Endothelial cell of umbilical vein (primary cell): ENCODE measurements at regions not wholly inside any gene's neighbourhood (a gene's known extent, or its start where the extent isn't known, plus 50 kb on each side); places are given as distances from the start of the nearest gene placed in this dataset.

Experiments used
- EZH2 ChIP-seq: IDR thresholded peaks from 2 replicates; pipeline ENCODE4 v1.6.1; 2012; ENCODE audit warnings: borderline replicate concordance, low read depth, mild to moderate bottlenecking, moderate library complexity, low read length, inconsistent platforms; ENCODE audit not compliant: severe bottlenecking
- POLR2AphosphoS5 ChIP-seq: IDR thresholded peaks from 2 replicates; pipeline ENCODE4 v1.6.1; 2012; ENCODE audit warnings: low read depth, mild to moderate bottlenecking, control low read depth, low read length, moderate library complexity; ENCODE audit not compliant: insufficient read depth
- TF ChIP-seq, protein P1 (sequence below), 2 donors: IDR thresholded peaks; 1 replicate in 1 of 2; 2 replicates in 1 of 2; pipeline ENCODE4 v1.5.1; 2011; ENCODE audit warnings: low read length in 2 of 2, mild to moderate bottlenecking in 2 of 2, moderate library complexity in 2 of 2, control low read depth in 1 of 2, inconsistent platforms in 1 of 2, low read depth in 1 of 2; ENCODE audit not compliant: insufficient read depth in 1 of 2; ENCODE audit errors: extremely low read depth in 1 of 2

DNA sequence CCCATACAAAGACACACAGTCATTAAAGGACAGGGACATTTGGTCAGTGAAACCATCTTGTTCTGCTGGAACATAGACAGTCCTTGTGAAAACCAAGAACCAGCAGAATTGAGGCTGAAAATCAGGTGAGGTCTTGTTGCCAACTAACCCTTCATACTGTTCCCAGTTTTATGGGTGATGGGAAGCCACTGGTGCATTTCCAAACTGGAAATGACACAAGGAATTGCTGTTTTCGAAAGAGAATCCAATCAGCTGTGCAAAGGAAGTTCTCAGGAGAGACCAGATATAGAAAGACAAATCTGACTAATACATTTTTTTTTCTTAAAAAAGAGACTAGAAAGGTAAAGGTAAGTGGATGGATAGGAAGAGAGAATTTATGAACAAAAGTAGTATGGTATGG is 948.2 kb downstream of the TSN start:
- TF ChIP-seq, protein P1, sequence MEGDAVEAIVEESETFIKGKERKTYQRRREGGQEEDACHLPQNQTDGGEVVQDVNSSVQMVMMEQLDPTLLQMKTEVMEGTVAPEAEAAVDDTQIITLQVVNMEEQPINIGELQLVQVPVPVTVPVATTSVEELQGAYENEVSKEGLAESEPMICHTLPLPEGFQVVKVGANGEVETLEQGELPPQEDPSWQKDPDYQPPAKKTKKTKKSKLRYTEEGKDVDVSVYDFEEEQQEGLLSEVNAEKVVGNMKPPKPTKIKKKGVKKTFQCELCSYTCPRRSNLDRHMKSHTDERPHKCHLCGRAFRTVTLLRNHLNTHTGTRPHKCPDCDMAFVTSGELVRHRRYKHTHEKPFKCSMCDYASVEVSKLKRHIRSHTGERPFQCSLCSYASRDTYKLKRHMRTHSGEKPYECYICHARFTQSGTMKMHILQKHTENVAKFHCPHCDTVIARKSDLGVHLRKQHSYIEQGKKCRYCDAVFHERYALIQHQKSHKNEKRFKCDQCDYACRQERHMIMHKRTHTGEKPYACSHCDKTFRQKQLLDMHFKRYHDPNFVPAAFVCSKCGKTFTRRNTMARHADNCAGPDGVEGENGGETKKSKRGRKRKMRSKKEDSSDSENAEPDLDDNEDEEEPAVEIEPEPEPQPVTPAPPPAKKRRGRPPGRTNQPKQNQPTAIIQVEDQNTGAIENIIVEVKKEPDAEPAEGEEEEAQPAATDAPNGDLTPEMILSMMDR (IDR thresholded peaks at IDR 0.05; ENCODE audit: extremely low read depth in 1 of 2, insufficient read depth in 1 of 2, low read depth in 1 of 2, low read length in 2 of 2): no peak
- TF ChIP-seq POLR2AphosphoS5: no peak
- TF ChIP-seq EZH2: no peak
